HG02623 (cell line): ENCODE measurements at regions not wholly inside any gene's neighbourhood (a gene's known extent, or its start where the extent isn't known, plus 50 kb on each side); places are given as distances from the start of the nearest gene placed in this dataset.

ENCODE experiments used
- ATAC-seq: cut with Tn5 transposase; IDR thresholded peaks from one replicate; pipeline ENCODE4 v1.9.1; 2021; ENCODE audit warnings: moderate library complexity; ENCODE audit not compliant: unreplicated experiment

DNA sequence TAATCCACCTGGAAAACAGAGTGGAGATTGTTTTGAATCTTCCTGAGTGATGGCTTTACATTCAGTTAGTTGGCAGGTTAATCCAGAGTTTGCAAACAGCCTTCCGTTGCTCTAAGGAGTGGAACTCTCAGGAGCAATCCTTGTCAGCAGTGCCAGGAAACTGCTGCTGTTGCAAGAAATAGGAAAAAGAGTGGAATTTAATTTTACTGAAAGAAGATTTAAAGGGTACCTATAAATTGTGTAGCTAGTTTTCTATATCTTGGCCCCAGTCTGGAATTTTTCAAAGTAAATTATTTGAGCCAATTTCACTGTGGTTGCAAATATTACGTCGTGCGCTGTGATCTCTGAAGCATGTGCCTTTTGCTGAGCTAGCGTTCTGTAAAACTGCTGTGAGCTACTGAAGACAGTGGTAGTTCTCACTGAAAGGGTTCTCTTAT, 55.5 kb upstream of the SLC5A12 start:
- no peak for ATAC-seq

GRCh38 chr11:26778000-26778757, 56.3 kb upstream of the SLC5A12 start:
- ATAC-seq: no peak

- no peak for ATAC-seq
Observed at GRCh38 chr11:26779074-26779865, 57.4 kb upstream of the SLC5A12 start.

- ATAC-seq: no peak
Observed at GRCh38 chr11:26780376-26781085, 58.7 kb upstream of the SLC5A12 start.

GRCh38 chr11:26782220-26782965, 60.5 kb upstream of the SLC5A12 start:
- ATAC-seq: no peak

- ATAC-seq: no peak
Observed at GRCh38 chr11:26783997-26784396, 62.1 kb upstream of the SLC5A12 start.

DNA sequence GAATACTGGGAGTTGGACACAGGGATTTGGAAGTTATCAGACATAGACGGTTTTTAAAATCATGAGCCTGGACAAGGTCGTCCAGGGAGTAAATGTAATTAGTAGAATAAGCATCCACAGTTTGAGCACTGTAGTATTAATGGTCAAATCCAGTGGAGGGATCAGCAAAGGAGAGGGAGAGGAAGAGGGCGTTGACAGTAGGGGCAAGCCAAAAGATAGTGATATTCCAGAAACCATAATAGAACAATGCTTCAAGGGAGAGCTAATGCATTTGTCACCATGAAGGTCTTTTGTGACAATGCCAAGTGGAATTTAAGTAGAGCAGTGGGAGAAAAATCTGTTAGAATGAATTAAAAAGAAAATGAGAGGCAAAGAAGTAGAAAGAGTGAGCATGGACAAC, 68.9 kb upstream of the SLC5A12 start:
- no peak for ATAC-seq

GRCh38 chr11:26792941-26793340, 71.1 kb upstream of the SLC5A12 start:
- ATAC-seq: no peak

DNA sequence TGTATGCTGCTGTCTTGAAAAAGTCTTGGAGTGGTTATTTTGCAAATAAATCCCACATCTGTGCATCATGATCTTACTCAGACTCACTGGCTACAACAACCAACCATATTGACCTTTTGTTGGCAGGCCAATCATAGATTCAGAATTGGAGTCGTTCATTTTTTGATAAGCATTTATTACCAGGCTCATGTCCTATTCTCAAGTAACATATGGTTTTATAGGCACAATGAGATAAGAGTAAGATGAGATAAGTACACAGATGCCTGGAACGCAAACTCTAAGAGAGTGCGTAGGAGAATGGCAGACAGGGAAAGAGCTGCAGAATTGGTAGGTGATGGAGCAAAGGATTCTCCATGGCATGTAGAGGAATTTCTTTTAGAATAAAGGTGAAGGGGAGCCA, 71.6 kb upstream of the SLC5A12 start:
- no peak for ATAC-seq

DNA sequence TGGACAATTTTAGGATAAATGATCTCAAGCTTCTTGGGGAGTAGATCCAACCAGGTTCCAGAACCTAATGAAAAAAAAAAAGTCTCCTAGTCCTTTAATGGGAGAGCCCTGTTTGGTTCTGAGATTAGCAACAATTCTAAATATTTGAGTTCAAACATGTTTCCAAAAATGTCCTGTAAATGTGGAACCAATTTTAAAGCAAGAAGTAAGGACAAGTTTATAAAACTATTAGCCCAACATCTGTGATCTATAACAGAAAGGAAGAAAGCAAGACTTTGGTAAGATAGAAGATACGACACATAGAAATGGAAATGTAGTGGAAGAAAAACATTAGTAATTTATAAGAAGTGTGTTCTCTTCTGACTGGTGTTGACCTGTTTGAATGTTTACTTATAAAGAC, 79.7 kb upstream of the SLC5A12 start:
- ATAC-seq: no peak

DNA sequence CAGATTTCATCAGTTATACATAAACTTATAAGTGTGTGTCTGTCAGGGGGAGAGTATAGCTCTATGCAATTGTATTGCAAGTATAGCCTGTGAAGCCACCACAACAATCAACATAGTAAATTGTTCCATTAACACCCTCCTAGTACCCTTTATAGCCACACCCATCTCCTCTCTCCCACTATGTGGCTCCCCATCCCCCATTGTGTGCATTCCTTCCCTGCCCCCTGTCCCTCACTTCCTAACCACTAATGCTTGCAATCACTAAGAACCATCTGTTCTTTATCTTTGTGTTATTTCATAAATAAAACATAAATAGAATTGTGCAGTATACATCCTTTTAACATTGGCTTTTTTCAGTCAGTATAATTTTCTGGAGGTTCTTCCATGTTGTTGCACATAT, 83.1 kb upstream of the SLC5A12 start:
- ATAC-seq: no peak

- ATAC-seq: no peak
Observed at GRCh38 chr11:26806219-26806618, 84.4 kb upstream of the SLC5A12 start.

GRCh38 chr11:26820739-26821138, 98.9 kb upstream of the SLC5A12 start:
- ATAC-seq: no peak

DNA sequence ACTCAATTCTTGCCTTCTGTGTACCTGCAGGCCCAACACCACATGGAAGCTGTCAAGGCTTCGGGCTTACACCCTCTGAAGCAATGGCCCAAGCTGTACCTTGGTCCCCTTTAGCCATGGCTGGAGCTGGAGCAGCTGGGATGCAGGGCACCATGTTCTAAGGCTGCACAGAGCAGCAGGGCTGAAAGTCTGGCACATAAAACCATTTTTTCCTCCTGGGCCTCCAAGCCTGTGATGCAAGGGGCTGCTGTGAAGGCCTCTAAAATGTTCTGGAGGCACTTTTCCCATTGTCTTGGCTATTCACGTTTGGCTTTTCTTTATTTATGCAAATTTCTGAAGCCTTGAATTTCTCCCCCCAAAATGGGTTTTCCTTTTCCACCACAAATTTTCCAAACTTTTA, 102.1 kb upstream of the SLC5A12 start:
- ATAC-seq: no peak

GRCh38 chr11:26827567-26828081, 105.8 kb upstream of the SLC5A12 start:
- ATAC-seq: no peak

GRCh38 chr11:26828288-26828687, 106.4 kb upstream of the SLC5A12 start:
- no peak for ATAC-seq

DNA sequence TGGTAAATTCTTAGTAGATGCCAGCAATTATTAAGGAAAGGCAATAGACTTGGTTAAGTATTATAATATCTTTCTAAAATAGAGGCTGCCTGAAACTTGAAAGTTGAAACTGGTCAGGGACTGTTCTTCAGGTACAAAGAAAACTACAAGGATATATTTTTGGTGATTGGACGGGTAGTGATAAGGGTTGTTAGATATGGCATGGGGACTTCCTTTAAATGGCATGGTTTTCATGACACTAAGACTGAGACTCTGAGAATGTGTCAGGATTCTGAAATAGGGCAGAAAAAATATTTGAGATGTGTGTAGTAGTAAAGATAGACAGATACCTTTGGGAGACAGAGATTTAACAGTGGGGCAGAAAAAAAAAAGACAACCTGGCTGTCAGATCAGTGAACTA, 108.4 kb upstream of the SLC5A12 start:
- ATAC-seq: no peak

DNA sequence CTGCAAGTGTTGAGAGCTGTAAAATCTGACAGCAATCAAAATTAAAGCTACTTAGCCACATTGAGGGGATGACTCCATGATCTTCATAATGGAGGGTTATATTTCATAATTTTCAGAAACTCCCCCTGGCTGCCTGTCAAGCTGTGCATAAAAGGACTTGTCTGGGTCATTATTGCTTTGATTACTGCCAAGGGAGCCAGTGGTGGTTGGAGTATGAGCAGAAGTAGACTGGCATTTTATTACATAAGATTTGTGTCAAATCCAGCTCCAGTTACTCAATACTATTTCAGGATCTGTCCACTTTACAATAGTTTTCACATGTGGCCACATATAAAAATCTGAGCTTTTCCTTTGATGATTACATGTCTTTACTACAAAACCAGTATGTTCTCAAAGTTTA, 108.9 kb upstream of the SLC5A12 start:
- ATAC-seq: no peak

GRCh38 chr11:26834601-26835000, 112.7 kb upstream of the SLC5A12 start:
- no peak for ATAC-seq

GRCh38 chr11:26835611-26836010, 113.8 kb upstream of the SLC5A12 start:
- ATAC-seq: no peak

- ATAC-seq: no peak
Observed at GRCh38 chr11:26837154-26837553, 115.3 kb upstream of the SLC5A12 start.
